Chondrocyte (in vitro differentiated cells): ENCODE measurements at regions not wholly inside any gene's neighbourhood (a gene's known extent, or its start where the extent isn't known, plus 50 kb on each side); places are given as distances from the start of the nearest gene placed in this dataset.

Experiments used
- DNase-seq: peaks from one replicate; pipeline ENCODE4 v3.0.0; 2021; ENCODE audit warnings: mixed read lengths, low spot score
- H3K27ac Mint-ChIP-seq: one replicate; pipeline ENCODE4 v1.8.0; 2021; ENCODE audit warnings: mild to moderate bottlenecking, moderate library complexity, mixed read lengths; ENCODE audit not compliant: unreplicated experiment
- H3K27me3 Mint-ChIP-seq: 2 replicates; pipeline ENCODE4 v1.8.0; 2021; ENCODE audit warnings: low read depth, mixed read lengths
- H3K36me3 Mint-ChIP-seq: 2 replicates; pipeline ENCODE4 v1.8.0; 2021; ENCODE audit warnings: low read depth, mixed read lengths
- H3K4me1 Mint-ChIP-seq: 2 replicates; pipeline ENCODE4 v1.8.0; 2021; ENCODE audit warnings: low read depth, mild to moderate bottlenecking, mixed read lengths
- H3K4me3 Mint-ChIP-seq: one replicate; pipeline ENCODE4 v1.8.0; 2021; ENCODE audit warnings: mild to moderate bottlenecking, moderate library complexity, mixed read lengths; ENCODE audit not compliant: unreplicated experiment
- H3K9me3 Mint-ChIP-seq: 2 replicates; pipeline ENCODE4 v1.8.0; 2021; ENCODE audit warnings: low read depth, mixed read lengths
- TF ChIP-seq, protein P1 (sequence below): fragments of 200-600 bp; sonication (generic); IDR thresholded peaks from 2 replicates; pipeline ENCODE4 v1.5.0; 2021; ENCODE audit warnings: antibody characterized with exemption, mild to moderate bottlenecking, moderate library complexity

DNA sequence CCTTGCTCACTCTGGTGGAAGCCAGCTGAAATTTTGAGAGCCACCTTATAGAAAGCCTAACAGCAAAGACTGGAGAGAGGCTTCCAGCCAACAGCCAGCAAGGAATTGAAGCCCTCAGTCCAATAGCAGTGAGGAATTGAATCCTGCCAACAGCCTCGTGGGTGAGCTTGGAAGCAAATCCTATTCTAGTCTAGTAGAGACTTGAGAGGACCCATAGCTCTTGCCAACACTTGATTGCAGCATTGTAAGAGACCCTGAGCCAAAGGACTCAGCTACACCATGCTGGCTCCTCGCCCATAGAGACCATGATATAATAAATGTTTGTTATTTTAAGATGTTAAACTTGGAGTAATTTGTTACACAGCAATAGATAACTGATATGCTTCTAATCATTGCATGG is 403.0 kb upstream of the TNP1 start:
- Mint-ChIP-seq H3K4me1 (peaks cover 3% of the 10 kb centered on the region), H3K27me3 (no peaks in the 10 kb centered on the region), H3K27ac (no peak overlapping the region), H3K9me3 (peaks cover 7% of the 10 kb centered on the region), H3K4me3 (no peak overlapping the region), H3K36me3 (peaks cover 2% of the 10 kb centered on the region)
- no peak for DNase-seq
- TF ChIP-seq, protein P1, sequence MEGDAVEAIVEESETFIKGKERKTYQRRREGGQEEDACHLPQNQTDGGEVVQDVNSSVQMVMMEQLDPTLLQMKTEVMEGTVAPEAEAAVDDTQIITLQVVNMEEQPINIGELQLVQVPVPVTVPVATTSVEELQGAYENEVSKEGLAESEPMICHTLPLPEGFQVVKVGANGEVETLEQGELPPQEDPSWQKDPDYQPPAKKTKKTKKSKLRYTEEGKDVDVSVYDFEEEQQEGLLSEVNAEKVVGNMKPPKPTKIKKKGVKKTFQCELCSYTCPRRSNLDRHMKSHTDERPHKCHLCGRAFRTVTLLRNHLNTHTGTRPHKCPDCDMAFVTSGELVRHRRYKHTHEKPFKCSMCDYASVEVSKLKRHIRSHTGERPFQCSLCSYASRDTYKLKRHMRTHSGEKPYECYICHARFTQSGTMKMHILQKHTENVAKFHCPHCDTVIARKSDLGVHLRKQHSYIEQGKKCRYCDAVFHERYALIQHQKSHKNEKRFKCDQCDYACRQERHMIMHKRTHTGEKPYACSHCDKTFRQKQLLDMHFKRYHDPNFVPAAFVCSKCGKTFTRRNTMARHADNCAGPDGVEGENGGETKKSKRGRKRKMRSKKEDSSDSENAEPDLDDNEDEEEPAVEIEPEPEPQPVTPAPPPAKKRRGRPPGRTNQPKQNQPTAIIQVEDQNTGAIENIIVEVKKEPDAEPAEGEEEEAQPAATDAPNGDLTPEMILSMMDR: no peak

DNA sequence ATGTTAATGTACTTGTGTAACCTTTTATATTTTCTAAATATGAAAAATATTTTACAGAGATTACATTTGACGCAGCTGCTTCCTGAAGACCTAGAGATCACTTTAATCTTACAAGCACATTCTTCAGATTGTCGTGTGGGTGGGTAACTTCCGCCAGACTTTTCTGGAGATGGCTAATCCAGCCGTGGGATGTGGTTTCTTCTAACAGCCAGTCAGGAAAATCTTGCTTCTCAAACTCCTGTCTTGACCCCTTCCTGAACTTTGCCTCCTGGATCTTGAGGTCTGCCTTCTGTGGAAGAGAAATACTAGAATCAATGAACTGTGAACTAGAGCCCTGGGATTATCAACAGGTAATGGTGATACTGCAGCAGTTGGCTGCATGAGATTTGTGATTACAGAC is 401.6 kb upstream of the TNP1 start:
- no peak overlapping the region for H3K27ac Mint-ChIP-seq
- no peak overlapping the region for H3K4me3 Mint-ChIP-seq
- DNase-seq: no peak
- TF ChIP-seq, protein P1: no peak
- H3K36me3 Mint-ChIP-seq: no peaks in the 10 kb centered on the region
- H3K4me1 Mint-ChIP-seq: peaks cover 3% of the 10 kb centered on the region
- H3K27me3 Mint-ChIP-seq: no peaks in the 10 kb centered on the region
- no peaks in the 10 kb centered on the region for H3K9me3 Mint-ChIP-seq

DNA sequence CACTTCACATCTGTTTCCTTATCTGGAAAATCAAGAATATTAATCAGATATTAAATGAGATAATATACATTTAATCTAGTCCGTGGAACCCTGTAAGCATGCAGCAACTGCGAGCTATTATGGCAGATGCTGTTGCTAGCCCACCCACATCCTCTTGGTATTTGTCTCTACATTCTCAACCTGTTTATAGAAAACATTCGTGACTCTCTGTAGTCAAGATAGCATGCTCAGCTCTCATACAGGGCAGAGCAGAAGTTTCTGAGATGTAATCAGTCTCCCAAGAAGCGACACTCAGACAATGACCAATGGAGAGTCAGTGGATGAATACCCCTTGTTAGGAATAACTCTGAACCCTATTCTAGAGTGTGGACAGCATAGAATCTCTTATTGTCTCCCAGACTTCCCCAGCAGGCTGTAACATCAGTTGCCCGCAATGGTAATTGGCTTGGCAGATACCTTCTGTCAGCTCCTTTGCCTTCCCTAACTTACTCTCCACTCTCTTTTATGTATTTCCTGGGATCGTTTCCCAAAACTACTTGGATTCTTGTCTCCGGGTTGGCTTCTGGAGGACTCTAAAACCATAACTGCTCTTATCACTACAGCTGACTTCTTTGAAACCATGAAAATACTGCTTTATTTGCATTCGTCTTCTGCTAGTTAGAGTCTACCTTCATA is 400.7 kb upstream of the TNP1 start:
- peaks cover 9% of the 10 kb centered on the region for H3K4me1 Mint-ChIP-seq
- no peak overlapping the region for H3K4me3 Mint-ChIP-seq
- TF ChIP-seq, protein P1: no peak
- no peak overlapping the region for H3K27ac Mint-ChIP-seq
- no peaks in the 10 kb centered on the region for H3K36me3 Mint-ChIP-seq
- H3K9me3 Mint-ChIP-seq: no peaks in the 10 kb centered on the region
- H3K27me3 Mint-ChIP-seq: no peaks in the 10 kb centered on the region
- no peak for DNase-seq

DNA sequence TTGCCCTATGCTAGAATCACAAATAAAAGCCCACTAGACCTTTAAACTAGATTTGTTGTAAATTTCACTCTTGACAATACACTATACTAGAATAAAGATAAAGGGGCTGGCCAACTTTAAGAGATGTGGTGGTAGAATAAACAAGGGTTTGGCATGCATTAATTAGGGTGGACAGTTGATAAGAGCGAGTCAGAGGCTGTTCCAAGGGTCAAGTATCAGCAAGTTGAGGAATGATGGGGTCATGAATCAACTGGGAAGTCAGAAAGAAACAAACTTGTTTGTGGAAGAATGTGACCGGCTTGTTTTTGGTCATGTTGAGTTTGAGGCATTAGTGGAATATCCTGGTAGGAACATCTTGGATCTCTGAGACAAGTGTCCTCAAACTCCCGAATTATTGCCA is 398.3 kb upstream of the TNP1 start:
- H3K4me3 Mint-ChIP-seq: no peak overlapping the region
- H3K4me1 Mint-ChIP-seq: peaks cover 9% of the 10 kb centered on the region
- H3K27me3 Mint-ChIP-seq: no peaks in the 10 kb centered on the region
- no peak overlapping the region for H3K27ac Mint-ChIP-seq
- no peaks in the 10 kb centered on the region for H3K9me3 Mint-ChIP-seq
- TF ChIP-seq, protein P1: no peak
- no peaks in the 10 kb centered on the region for H3K36me3 Mint-ChIP-seq
- no peak for DNase-seq

DNA sequence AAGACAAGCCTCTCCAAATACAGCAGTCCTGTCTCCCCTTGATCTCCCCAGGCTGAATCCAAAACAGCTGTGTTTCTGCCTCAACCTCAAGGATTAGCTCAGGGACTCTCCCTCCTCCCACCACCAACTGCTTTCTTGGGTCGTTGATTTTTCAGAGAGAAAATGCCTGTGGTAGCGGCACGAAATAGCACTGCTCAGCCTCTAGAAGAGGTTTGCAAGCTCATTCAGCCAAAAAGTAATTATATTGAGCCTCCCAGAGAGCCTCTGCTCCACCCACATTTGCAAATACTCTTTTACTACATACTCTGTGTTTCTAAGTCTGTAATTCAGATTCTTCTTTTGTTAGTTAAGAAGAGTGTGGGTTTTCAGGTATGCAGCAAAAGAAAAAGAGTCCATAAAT is 396.4 kb upstream of the TNP1 start:
- Mint-ChIP-seq H3K4me1 (peaks cover 12% of the 10 kb centered on the region), H3K4me3 (no peak overlapping the region), H3K36me3 (no peaks in the 10 kb centered on the region), H3K27me3 (no peaks in the 10 kb centered on the region), H3K27ac (no peak overlapping the region), H3K9me3 (no peaks in the 10 kb centered on the region)
- TF ChIP-seq, protein P1: no peak
- no peak for DNase-seq
